ENCODE measurements at regions not wholly inside any gene's neighbourhood (a gene's known extent, or its start where the extent isn't known, plus 50 kb on each side); places are given as distances from the start of the nearest gene placed in this dataset.

DNA sequence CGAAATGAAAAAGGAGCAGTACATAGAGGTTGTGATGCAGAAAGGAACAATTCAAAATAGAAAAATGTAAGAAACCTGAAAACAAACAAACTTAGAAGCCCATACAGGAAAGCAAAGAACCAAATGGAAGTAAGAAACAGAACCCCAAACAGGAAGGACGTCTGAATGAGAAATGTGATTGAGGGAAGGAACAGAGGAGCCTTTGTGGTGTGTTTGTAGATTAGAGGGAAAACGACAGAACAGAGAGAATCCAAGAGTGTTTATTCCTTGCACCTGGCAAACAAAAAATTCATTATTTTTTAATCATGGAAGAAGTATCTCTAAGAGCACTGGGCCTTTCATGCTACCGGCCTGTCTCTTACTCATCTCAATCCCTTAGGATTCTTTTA is 67.8 kb upstream of the ZSWIM6 start:
- no peak for DNase-seq

DNA sequence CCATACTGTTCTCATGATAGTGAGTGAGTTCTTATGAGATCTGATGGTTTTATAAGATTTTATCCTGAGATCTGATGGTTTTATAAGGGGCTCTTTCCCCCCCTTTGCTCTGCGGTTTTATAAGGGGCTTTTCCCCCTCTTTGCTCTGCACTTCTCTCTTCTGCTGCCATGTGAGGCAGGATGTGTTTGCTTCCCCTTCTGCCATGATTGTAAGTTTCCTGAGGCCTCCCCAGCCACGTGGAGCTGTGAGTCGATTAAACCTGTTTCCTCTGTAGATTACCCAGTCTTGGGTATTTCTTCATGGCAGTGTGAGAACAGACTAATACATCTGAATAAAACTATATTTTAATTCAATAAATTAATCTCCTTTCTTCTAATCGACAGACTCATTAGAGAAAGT is 64.9 kb upstream of the ZSWIM6 start:
- no peak for DNase-seq

DNA sequence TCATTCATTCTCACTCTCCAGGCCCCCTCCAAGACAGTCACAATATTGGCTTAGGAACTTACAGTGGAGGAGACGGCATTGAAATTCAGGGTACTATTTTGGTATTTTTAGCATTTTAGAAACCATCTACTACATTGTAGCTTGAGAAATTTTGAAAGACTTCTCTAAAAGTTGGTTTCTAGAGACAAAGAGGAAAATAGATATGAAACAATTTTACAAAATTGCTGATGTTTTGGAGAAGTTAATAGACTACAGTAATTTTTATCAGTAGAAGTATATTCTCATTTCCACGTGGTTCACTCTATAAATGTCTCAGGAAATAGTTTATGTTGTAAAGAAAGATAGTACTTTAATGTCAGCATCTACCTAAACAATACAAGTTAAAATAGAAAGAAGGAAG is 63.2 kb upstream of the ZSWIM6 start:
- no peak for DNase-seq

DNA sequence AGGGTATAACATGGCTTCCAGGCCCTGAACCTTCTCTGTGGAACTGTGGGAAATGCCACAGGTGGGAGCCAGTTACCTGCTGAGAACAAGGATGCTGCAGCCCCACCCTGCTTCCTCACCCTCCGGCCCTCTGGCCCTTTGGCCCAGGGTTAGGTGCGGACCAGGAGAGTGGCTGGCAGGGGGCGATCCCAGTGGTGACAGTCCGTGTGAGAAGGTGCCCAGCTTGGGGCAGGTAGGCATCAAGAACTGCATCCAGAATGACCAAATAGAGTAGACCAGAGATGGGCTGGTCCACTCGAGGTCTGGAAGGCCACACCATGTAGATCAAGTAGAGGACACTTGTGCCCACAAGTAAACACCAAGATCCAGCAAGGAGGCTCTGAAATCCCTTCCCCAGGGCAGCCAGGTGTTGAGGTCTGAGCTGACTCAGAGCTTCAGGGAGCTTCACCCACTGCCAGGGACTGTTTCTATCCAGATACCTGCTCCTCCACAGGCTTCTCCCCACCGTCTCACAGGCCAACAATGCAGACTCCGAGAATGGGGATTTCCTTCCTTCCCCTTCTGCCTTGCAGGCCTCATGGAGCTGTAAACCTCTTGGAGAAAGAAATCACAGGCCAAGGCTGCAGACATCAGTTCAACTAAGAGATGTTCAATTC is 61.4 kb upstream of the ZSWIM6 start:
- DNase-seq, result no peak

DNA sequence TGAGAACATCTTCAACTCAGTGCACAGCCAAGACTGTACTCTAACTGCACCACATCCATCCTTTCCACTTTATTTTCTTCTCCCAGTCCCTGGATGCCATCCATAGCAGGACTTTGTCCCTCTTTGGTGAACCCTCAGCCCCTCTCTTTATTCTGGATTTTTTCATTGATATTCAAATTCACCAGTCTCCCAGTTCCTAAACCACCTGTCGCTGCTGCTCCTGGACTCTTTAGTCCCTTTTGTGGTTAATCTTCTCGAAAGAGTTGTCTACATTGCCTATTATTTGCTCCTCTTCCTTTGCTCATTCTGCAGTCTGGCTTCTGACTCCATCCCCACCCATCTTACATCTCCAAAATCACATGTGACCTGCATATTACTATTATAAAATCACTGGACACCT is 59.4 kb upstream of the ZSWIM6 start:
- no peak for DNase-seq

DNA sequence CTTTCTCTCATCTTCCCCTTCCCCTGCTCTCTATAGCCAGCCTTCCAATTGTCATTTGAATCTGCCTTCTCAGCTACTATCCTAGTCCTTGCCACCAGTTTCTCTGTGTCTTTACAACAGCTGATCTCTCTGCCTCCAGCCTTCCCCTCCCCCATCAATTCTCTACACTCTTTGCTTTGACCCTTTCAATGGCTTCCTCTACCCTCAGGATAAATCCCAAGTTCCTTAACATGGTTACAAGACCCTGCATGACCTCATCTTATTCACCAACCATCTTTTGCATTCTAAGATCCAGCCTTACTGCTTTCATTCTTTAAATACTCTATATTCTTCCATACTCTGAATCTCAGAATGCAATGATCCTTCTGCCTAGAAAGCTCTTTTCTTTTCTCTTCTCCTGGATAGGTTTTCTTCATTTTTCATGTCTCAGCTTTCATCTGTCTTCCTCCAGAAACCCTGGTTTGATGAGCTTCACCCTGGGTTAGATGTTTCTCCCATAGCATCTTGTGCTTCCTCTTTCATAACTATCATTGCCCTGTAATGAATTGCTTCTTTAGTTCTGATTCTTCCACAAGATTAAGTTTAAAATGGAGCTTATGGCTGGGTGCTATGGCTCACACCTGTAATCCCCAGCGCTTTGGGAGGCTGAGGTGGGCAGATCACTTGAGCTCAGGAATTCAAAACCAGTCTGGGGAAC is 58.6 kb upstream of the ZSWIM6 start:
- no peak for DNase-seq

DNA sequence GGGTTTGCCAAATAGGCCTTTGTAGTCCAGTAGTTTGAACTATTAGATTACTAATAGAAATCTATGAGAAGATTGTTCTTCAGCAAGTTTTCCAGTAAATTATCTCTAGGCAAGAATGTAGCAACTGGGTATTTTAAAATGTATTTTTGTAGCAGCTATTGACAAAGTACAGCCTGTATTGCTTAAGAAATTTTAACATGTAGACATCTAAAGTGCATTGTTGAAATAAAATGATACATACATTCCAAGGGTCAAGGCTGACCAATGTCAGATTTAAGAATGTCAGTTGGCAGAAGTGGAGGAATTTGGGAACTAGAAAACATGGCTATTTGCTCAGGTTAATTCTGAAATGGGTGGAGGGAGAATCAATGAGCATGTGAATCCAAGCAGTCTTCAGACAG is 57.5 kb upstream of the ZSWIM6 start:
- no peak for DNase-seq

DNA sequence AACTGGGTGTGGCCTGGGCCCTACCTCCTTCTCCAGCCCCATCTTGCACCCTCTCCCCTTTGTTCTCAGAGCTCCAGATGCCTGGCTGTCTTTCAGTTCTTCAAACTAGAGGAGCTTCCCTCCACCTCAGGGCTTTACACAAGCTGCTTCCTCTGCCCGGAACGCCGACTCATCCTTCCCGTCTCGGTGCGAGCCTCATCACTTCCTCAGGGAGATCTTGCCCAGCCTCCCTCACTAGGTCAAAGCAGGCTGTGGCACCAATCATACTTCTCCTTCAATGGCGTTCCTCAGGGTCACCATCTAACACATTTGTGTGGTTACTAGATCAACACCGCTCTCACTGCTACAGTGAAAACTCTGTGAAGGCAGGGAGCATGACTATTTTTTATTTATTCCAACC is 56.2 kb upstream of the ZSWIM6 start:
- DNase-seq, result no peak

DNA sequence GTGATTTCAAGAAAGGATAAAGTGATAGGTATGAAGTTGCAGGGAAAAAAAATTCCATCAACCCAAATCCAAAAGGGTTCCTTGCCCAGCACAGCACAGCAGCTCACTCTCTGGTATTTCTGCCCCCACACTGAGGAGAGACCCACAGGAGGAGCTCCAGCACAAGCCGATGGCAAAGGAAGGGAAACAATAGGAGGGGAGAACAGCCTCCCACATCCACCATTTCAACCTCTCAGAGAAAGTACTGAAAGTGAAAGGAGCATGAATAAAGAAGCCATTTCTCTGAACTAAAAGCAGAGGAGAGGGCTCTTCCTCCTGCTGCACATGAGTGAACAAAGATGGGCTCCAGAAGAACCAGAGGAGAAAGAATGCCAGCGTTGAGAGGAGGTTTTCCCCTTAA is 54.9 kb upstream of the ZSWIM6 start:
- DNase-seq, result no peak

DNA sequence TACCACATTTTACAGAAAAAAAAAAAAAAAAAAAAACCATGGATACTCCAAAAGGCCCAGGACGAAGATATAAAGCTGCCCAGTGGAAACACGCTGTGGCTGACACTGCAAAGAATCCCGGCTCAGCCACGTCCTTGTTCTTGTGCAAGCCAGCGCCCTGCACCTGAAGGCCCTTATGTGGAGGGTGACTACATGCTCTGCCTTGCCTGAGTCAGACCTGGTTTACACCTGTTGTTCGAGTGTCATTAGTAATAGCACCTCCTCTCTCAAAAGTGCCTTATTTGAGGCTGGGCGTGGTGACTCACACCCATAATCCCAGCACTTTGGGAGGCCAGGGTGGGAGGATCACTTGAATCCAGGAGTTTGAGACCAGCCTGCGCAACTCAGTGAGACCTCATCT is 54.3 kb upstream of the ZSWIM6 start:
- DNase-seq, result no peak

DNA sequence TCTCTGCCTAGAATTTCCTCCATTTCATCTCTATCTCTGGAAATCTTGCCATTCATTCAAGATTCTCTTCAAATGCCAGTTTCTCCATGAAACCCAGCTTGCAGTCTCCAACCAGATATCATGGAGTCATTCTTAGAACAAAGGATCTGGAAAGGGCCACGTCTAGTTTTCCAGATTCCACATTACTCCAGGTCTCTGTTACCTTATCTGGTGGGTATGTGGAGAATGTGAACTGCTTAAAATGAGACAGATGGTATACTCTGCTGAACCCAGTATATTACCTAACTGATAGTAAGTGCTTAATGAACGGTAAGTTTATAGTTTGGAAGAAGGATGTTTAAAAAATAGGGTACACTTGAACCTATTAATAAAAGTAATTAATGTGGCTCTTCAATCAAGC is 52.3 kb upstream of the ZSWIM6 start:
- no peak for DNase-seq

DNA sequence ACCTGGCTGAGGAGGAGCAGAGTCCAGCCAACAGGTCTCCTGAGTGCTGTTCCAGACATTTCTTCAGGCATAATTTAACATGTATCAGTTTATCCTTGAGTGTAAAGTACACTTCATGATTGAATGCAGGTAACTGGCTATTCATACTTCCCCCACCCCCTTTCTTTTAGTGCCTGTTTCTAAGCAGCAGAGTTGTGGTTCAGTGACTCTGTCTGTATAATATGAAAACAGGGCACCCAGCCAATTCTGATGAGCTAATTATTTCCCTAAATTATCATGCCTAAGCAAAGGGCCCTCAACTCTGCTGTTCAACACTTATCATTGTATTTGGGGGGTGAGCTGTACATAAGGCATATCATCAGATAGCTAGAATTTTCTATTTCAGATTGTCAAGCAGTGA is 51.9 kb upstream of the ZSWIM6 start:
- DNase-seq, result peak; percentile 92

DNA sequence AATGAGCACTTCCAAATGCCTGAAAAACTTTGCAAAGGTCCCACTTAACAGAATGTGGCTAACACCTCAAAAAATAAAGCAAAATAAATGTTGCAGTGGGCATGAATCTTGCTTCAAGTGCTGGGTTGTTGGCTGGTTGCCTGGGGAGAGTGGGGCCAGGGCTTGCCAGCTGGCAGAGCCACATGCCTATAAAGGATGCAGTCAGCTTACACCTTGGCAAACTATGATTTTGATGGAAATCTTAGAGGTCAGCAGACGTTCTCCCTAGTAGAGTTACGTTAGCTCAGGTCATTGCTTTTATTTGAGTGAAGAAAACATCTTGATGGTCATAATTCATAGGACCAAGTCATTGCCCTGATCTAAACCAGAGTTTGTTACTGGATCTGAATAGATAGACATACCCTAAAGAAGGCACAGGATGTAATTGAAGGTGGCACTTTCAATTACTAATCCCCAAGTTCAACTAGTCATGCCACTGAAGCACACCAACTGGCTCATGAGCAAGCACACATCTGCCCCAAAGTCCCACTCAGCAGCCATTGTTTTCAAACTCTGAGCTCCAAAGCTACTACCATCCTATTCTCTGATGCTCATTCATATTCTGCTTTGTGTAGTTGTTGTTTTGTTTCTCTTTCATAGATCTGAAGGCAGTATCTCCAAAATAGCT is 51.2 kb upstream of the ZSWIM6 start:
- DNase-seq, result peak; percentile 50

DNA sequence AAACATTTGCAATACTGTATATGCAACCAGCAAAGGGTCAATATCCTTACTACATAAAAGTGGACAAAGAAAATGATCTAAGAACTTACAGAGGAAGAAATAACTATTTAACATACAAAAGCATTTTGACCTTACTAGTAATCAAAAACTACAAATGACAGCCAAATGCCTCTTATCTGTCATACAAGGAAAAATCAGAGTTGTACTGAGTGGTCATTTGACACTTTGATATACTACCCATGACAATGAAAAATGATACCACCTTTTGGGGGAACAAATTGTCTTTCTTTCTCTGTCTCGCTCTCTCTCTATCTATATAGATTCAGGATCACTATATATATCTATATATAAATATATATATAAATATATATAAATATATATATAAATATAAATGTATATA is 50.4 kb upstream of the ZSWIM6 start:
- no peak for DNase-seq

Data from NCI-H526 treated with DMSO at 0.1 percent for 48 hours (cell line).